ENCODE measurements at regions not wholly inside any gene's neighbourhood (a gene's known extent, or its start where the extent isn't known, plus 50 kb on each side); places are given as distances from the start of the nearest gene placed in this dataset.
"Not testable (repeated sequence)": the region's sequence is repeated elsewhere in the genome, so short reads cannot be mapped to it uniquely, and the experiment has no call there.

- Mint-ChIP-seq H3K27me3 (no peaks in the 10 kb centered on the region), H3K9me3 (no peaks in the 10 kb centered on the region), H3K4me1 (no peaks in the 10 kb centered on the region), H3K36me3 (no peaks in the 10 kb centered on the region), H3K27ac (no peak overlapping the region), H3K4me3 (no peak overlapping the region)
- DNase-seq (ENCODE audit: low spot score in 2 of 2) (no peak), ATAC-seq (ENCODE audit: low read depth) (no peak)
These were observed 121.7 kb upstream of the CFAP20DC start for GRCh38 chr3:59171491-59171890.

GRCh38 chr3:59170166-59170565 is 120.3 kb upstream of the CFAP20DC start:
- not testable (repeated sequence) for H3K27ac Mint-ChIP-seq; ATAC-seq (ENCODE audit: low read depth); H3K36me3 Mint-ChIP-seq; H3K9me3 Mint-ChIP-seq; H3K4me1 Mint-ChIP-seq; H3K4me3 Mint-ChIP-seq; DNase-seq (ENCODE audit: low spot score in 2 of 2); H3K27me3 Mint-ChIP-seq

- no peak for ATAC-seq (ENCODE audit: low read depth)
- H3K27ac Mint-ChIP-seq: no peak overlapping the region
- H3K36me3 Mint-ChIP-seq: no peaks in the 10 kb centered on the region
- no peaks in the 10 kb centered on the region for H3K4me1 Mint-ChIP-seq
- no peaks in the 10 kb centered on the region for H3K27me3 Mint-ChIP-seq
- H3K4me3 Mint-ChIP-seq: no peak overlapping the region
- no peak for DNase-seq (ENCODE audit: low spot score in 2 of 2)
- H3K9me3 Mint-ChIP-seq: no peaks in the 10 kb centered on the region
These were observed 117.9 kb upstream of the CFAP20DC start for GRCh38 chr3:59167756-59168155.

GRCh38 chr3:59163953-59164352 is 114.1 kb upstream of the CFAP20DC start:
- ATAC-seq (ENCODE audit: low read depth) (no peak), DNase-seq (ENCODE audit: low spot score in 2 of 2) (no peak)
- Mint-ChIP-seq H3K36me3 (no peaks in the 10 kb centered on the region), H3K4me1 (no peaks in the 10 kb centered on the region), H3K9me3 (no peaks in the 10 kb centered on the region), H3K27me3 (peaks cover 2% of the 10 kb centered on the region), H3K4me3 (no peak overlapping the region), H3K27ac (no peak overlapping the region)

GRCh38 chr3:59161048-59161447 is 111.2 kb upstream of the CFAP20DC start:
- H3K4me3 Mint-ChIP-seq: no peak overlapping the region
- peaks cover 2% of the 10 kb centered on the region for H3K27me3 Mint-ChIP-seq
- ATAC-seq (ENCODE audit: low read depth): no peak
- DNase-seq (ENCODE audit: low spot score in 2 of 2): no peak
- H3K36me3 Mint-ChIP-seq: no peaks in the 10 kb centered on the region
- no peaks in the 10 kb centered on the region for H3K4me1 Mint-ChIP-seq
- H3K27ac Mint-ChIP-seq: no peak overlapping the region
- no peaks in the 10 kb centered on the region for H3K9me3 Mint-ChIP-seq

- H3K27ac Mint-ChIP-seq: no peak overlapping the region
- no peak for ATAC-seq (ENCODE audit: low read depth)
These were observed 110.4 kb upstream of the CFAP20DC start for GRCh38 chr3:59160133-59160746.

GRCh38 chr3:59153648-59154047 is 103.8 kb upstream of the CFAP20DC start:
- H3K4me3 Mint-ChIP-seq: no peak overlapping the region
- no peaks in the 10 kb centered on the region for H3K4me1 Mint-ChIP-seq
- H3K36me3 Mint-ChIP-seq: no peaks in the 10 kb centered on the region

More at GRCh38 chr3:59160133-59160746, 110.4 kb upstream of the CFAP20DC start:
- H3K4me1 Mint-ChIP-seq: no peaks in the 10 kb centered on the region
- H3K27me3 Mint-ChIP-seq: peaks cover 2% of the 10 kb centered on the region
- no peak for DNase-seq (ENCODE audit: low spot score in 2 of 2)
- H3K4me3 Mint-ChIP-seq: no peak overlapping the region
- H3K9me3 Mint-ChIP-seq: no peaks in the 10 kb centered on the region
- H3K36me3 Mint-ChIP-seq: no peaks in the 10 kb centered on the region

GRCh38 chr3:59152943-59153342 is 103.1 kb upstream of the CFAP20DC start:
- Mint-ChIP-seq H3K4me1 (no peaks in the 10 kb centered on the region), H3K36me3 (no peaks in the 10 kb centered on the region), H3K27me3 (peaks cover 4% of the 10 kb centered on the region), H3K4me3 (no peak overlapping the region), H3K9me3 (peaks cover 9% of the 10 kb centered on the region), H3K27ac (no peak overlapping the region)
- no peak for ATAC-seq (ENCODE audit: low read depth)
- no peak for DNase-seq (ENCODE audit: low spot score in 2 of 2)

More at GRCh38 chr3:59153648-59154047, 103.8 kb upstream of the CFAP20DC start:
- peaks cover 4% of the 10 kb centered on the region for H3K27me3 Mint-ChIP-seq
- peaks cover 8% of the 10 kb centered on the region for H3K9me3 Mint-ChIP-seq
- DNase-seq (ENCODE audit: low spot score in 2 of 2) (no peak), ATAC-seq (ENCODE audit: low read depth) (no peak)
- no peak overlapping the region for H3K27ac Mint-ChIP-seq

- H3K4me3 Mint-ChIP-seq: no peak overlapping the region
- H3K9me3 Mint-ChIP-seq: peaks cover 15% of the 10 kb centered on the region
- H3K36me3 Mint-ChIP-seq: peaks cover 2% of the 10 kb centered on the region
- no peaks in the 10 kb centered on the region for H3K4me1 Mint-ChIP-seq
- DNase-seq (ENCODE audit: low spot score in 2 of 2) (no peak), ATAC-seq (ENCODE audit: low read depth) (no peak)
- H3K27ac Mint-ChIP-seq: no peak overlapping the region
- peaks cover 5% of the 10 kb centered on the region for H3K27me3 Mint-ChIP-seq
These were observed 100.2 kb upstream of the CFAP20DC start for GRCh38 chr3:59150039-59150438.

GRCh38 chr3:59149166-59149565 is 99.3 kb upstream of the CFAP20DC start:
- peaks cover 15% of the 10 kb centered on the region for H3K9me3 Mint-ChIP-seq
- no peak overlapping the region for H3K4me3 Mint-ChIP-seq
- DNase-seq (ENCODE audit: low spot score in 2 of 2) (no peak), ATAC-seq (ENCODE audit: low read depth) (no peak)
- peaks cover 5% of the 10 kb centered on the region for H3K27me3 Mint-ChIP-seq
- peaks cover 2% of the 10 kb centered on the region for H3K36me3 Mint-ChIP-seq
- H3K27ac Mint-ChIP-seq: no peak overlapping the region
- H3K4me1 Mint-ChIP-seq: no peaks in the 10 kb centered on the region

GRCh38 chr3:59143447-59143846 is 93.6 kb upstream of the CFAP20DC start:
- no peak for ATAC-seq (ENCODE audit: low read depth)
- no peak overlapping the region for H3K27ac Mint-ChIP-seq
- H3K4me1 Mint-ChIP-seq: peaks cover 3% of the 10 kb centered on the region
- no peak overlapping the region for H3K4me3 Mint-ChIP-seq
- peaks cover 2% of the 10 kb centered on the region for H3K36me3 Mint-ChIP-seq
- peaks cover 7% of the 10 kb centered on the region for H3K9me3 Mint-ChIP-seq
- DNase-seq (ENCODE audit: low spot score in 2 of 2): no peak
- peaks cover 1% of the 10 kb centered on the region for H3K27me3 Mint-ChIP-seq

GRCh38 chr3:59142556-59142955 is 92.7 kb upstream of the CFAP20DC start:
- Mint-ChIP-seq H3K36me3 (no peaks in the 10 kb centered on the region), H3K27ac (no peak overlapping the region), H3K4me1 (peaks cover 3% of the 10 kb centered on the region), H3K9me3 (peaks cover 4% of the 10 kb centered on the region), H3K4me3 (no peak overlapping the region), H3K27me3 (peaks cover 1% of the 10 kb centered on the region)
- no peak for DNase-seq (ENCODE audit: low spot score in 2 of 2)
- no peak for ATAC-seq (ENCODE audit: low read depth)

GRCh38 chr3:59138966-59139365 is 89.1 kb upstream of the CFAP20DC start:
- Mint-ChIP-seq H3K36me3 (no peaks in the 10 kb centered on the region), H3K4me3 (no peak overlapping the region), H3K27me3 (peaks cover 2% of the 10 kb centered on the region), H3K9me3 (no peaks in the 10 kb centered on the region), H3K4me1 (peaks cover 3% of the 10 kb centered on the region), H3K27ac (no peak overlapping the region)
- no peak for ATAC-seq (ENCODE audit: low read depth)
- DNase-seq (ENCODE audit: low spot score in 2 of 2): no peak

GRCh38 chr3:59137415-59137814 is 87.6 kb upstream of the CFAP20DC start:
- Mint-ChIP-seq H3K27ac (no peak overlapping the region), H3K4me1 (peaks cover under 1% of the 10 kb centered on the region), H3K4me3 (no peak overlapping the region), H3K9me3 (no peaks in the 10 kb centered on the region), H3K27me3 (peaks cover 2% of the 10 kb centered on the region), H3K36me3 (no peaks in the 10 kb centered on the region)
- DNase-seq (ENCODE audit: low spot score in 2 of 2) (no peak), ATAC-seq (ENCODE audit: low read depth) (no peak)

GRCh38 chr3:59136081-59136480 is 86.3 kb upstream of the CFAP20DC start:
- Mint-ChIP-seq H3K4me1 (no peaks in the 10 kb centered on the region), H3K4me3 (no peak overlapping the region), H3K9me3 (no peaks in the 10 kb centered on the region), H3K36me3 (no peaks in the 10 kb centered on the region), H3K27me3 (peaks cover 2% of the 10 kb centered on the region), H3K27ac (no peak overlapping the region)
- no peak for DNase-seq (ENCODE audit: low spot score in 2 of 2)
- ATAC-seq (ENCODE audit: low read depth): no peak

Measured in memory B cell (primary cell).